ENCODE measurements at regions not wholly inside any gene's neighbourhood (a gene's known extent, or its start where the extent isn't known, plus 50 kb on each side); places are given as distances from the start of the nearest gene placed in this dataset.
"Not testable (repeated sequence)": the region's sequence is repeated elsewhere in the genome, so short reads cannot be mapped to it uniquely, and the experiment has no call there.

DNA sequence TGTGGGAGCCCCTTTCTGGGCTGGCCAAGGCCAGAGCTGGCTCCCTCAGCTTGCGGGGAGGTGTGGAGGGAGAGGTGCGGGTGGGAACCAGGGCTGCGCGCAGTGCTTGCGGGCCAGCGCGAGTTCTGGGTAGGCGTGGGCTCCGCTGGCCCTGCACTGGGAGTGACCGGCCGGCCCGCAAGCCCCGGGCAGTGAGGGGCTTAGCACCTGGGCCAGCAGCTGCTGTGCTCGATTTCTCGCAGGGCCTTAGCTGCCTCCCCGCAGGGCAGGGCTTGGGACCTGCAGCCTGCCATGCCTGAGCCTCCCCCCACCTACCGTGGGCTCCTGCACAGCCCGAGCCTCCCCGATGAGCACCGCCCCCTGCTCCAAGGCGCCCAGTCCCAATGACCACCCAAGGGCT lies 56.0 kb upstream of the CACNA2D1 start:
- intact Hi-C loops (cut with micrococcal nuclease) = not testable (repeated sequence)

DNA sequence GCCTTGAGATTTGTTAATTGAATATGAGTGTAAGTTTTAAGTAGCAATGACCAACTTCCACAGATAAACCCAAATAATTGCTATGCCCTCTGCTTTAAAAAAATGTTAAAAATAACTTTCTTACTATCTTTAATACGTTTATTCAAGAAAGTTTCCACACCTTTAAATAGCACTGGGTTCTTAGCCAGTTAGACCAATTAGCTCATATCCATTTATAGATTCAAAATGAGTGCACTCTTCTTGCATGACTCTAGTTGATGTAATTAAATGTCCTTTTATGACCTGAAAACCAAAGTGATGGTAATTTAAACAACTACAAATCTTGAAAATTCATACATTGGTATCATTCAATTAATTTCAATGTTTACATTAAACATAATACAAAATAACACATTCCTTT lies 50.8 kb upstream of the CACNA2D1 start:
- intact Hi-C loops (cut with micrococcal nuclease) = no loop called here

Data from T-helper 1 cell treated with Interleukin-12 subunit alpha and Interleukin-12 subunit beta and Interleukin-4 antibody, amounts not matched to agents 30 ng/mL and 1 ng/mL, for 36 hours (primary cell).